Breast epithelium (tissue), 3 donors: ENCODE measurements at regions not wholly inside any gene's neighbourhood (a gene's known extent, or its start where the extent isn't known, plus 50 kb on each side); places are given as distances from the start of the nearest gene placed in this dataset.

Experiments
- POLR2A ChIP-seq: fragments of 450-650 bp; IDR thresholded peaks from one replicate; pipeline ENCODE4 v1.6.1; 2016; ENCODE audit warnings: antibody characterized with exemption, mild to moderate bottlenecking, moderate library complexity
- TF ChIP-seq, protein P1 (sequence below), 3 donors: fragments of 450-650 bp; IDR thresholded peaks; one replicate each; pipeline ENCODE4 v1.5.1; 2016 to 2017; ENCODE audit warnings: antibody characterized with exemption in 3 of 3, mild to moderate bottlenecking in 3 of 3, moderate library complexity in 3 of 3

DNA sequence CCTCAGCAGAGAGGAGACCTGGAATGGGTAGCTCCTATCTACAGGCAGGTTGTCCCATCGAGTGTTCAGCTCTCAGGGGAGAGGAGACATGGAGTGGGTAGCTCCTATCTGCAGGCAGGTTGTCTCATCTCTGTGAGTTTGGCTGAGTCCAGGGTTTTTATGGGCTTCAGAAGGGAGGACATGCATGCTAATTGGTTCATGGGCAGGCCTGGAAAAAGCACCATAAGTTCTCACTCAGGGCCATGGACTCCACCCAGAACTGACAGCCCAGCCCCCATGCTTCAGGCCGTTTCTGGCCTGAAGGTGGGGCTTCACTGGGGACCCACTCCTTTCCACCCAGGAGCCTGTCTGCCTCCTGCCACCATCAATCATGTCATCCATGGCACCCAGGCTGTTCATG is 84.0 kb downstream of the CYB561 start:
- TF ChIP-seq, protein P1, sequence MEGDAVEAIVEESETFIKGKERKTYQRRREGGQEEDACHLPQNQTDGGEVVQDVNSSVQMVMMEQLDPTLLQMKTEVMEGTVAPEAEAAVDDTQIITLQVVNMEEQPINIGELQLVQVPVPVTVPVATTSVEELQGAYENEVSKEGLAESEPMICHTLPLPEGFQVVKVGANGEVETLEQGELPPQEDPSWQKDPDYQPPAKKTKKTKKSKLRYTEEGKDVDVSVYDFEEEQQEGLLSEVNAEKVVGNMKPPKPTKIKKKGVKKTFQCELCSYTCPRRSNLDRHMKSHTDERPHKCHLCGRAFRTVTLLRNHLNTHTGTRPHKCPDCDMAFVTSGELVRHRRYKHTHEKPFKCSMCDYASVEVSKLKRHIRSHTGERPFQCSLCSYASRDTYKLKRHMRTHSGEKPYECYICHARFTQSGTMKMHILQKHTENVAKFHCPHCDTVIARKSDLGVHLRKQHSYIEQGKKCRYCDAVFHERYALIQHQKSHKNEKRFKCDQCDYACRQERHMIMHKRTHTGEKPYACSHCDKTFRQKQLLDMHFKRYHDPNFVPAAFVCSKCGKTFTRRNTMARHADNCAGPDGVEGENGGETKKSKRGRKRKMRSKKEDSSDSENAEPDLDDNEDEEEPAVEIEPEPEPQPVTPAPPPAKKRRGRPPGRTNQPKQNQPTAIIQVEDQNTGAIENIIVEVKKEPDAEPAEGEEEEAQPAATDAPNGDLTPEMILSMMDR (IDR thresholded peaks at IDR 0.05), result no peak
- TF ChIP-seq POLR2A, result no peak
